Thymus (tissue), 11 donors: ENCODE measurements at regions not wholly inside any gene's neighbourhood (a gene's known extent, or its start where the extent isn't known, plus 50 kb on each side); places are given as distances from the start of the nearest gene placed in this dataset.
A peak's percentile ranks its signal among the peaks of the same experiment; 100 is the strongest.
"Not testable (repeated sequence)": the region's sequence is repeated elsewhere in the genome, so short reads cannot be mapped to it uniquely, and the experiment has no call there.

Experiments
- DNase-seq, 9 donors: peaks; one replicate each; pipeline ENCODE4 v3.0.0-alpha.2; 2013; ENCODE audit warnings: low spot score in 9 of 9, low read depth in 6 of 9, missing footprints in 1 of 9
- H3K27ac ChIP-seq, 2 donors: one replicate each; pipeline ENCODE4 v1.5.1; 2013; ENCODE audit warnings: control low read depth in 1 of 2, low read depth in 1 of 2, low read length in 1 of 2, mild to moderate bottlenecking in 1 of 2, moderate library complexity in 1 of 2
- H3K27me3 ChIP-seq, 2 donors: one replicate each; pipeline ENCODE4 v1.5.1; 2013; ENCODE audit warnings: low read length in 1 of 2; ENCODE audit not compliant: control insufficient read depth in 2 of 2, insufficient read depth in 1 of 2
- H3K36me3 ChIP-seq, 2 donors: one replicate each; pipeline ENCODE4 v1.5.1; 2013; ENCODE audit warnings: low read length in 1 of 2, mild to moderate bottlenecking in 1 of 2, moderate library complexity in 1 of 2; ENCODE audit not compliant: control insufficient read depth in 2 of 2, insufficient read depth in 2 of 2
- H3K4me1 ChIP-seq, 2 donors: one replicate each; pipeline ENCODE4 v1.5.1; 2013; ENCODE audit warnings: low read length in 2 of 2; ENCODE audit not compliant: control insufficient read depth in 2 of 2, insufficient read depth in 2 of 2
- H3K4me3 ChIP-seq, 2 donors: one replicate each; pipeline ENCODE4 v1.5.1; 2013; ENCODE audit warnings: low read length in 2 of 2, control low read depth in 1 of 2, mild to moderate bottlenecking in 1 of 2
- H3K9me3 ChIP-seq, 2 donors: one replicate each; pipeline ENCODE4 v1.5.1; 2013; ENCODE audit warnings: low read length in 1 of 2, mild to moderate bottlenecking in 1 of 2; ENCODE audit not compliant: control insufficient read depth in 2 of 2, insufficient read depth in 1 of 2
- WGBS: extraction: QIAGEN DNeasy Blood & Tissue Kit; methylation state at CpG from one replicate; pipeline ENCODE4 v1.1.7; 2013; 5-methylcytosine and 5-hydroxymethylcytosine counted together
- donor health status: healthy.

DNA sequence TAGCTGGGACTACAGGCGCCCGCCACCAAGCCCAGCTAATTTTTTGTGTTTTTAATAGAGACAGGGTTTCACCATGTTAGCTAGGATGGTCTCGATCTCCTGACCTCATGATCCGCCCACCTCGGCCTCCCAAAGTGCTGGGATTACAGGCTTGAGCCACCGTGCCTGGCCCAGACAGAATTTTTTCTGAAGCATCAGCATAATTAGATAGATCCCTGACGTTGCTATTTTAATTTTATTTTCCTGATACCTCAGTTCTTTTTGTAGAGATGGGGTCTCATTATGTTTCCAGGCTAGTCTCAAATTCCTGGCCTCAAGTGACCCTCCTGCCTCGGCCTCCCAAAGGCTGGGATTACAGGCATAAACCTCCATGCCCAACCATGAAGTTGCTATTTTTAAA, 79.8 kb downstream of the P2RY1 start:
- WGBS, result 92% methylated on average over 8 of the region's 8 CpGs
- H3K27ac ChIP-seq, DNase-seq, H3K4me3 ChIP-seq, H3K9me3 ChIP-seq, H3K4me1 ChIP-seq, H3K27me3 ChIP-seq, H3K36me3 ChIP-seq: not testable (repeated sequence)

DNA sequence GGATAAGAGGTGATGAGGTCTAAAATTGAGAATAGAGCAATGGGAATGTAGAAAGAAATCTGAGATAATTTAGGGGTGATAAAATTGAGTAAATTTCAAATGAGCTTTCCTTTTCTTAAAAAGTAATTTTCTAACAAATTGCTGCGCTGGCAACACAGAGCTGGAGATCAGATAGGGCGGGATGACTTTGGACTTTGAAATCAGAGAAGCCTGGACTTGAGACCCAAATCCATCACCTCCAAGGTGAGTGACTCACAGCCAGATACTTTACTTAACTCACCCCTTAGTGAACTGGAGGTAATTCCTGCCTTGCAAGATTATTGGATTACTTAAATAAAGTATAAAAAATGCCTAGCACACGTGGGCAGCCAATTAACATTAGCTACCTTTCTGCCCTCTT, 80.8 kb downstream of the P2RY1 start:
- 65% methylated on average over 3 of the region's 3 CpGs for WGBS
- Histone ChIP-seq H3K4me1 (no peaks in the 10 kb centered on the region), H3K27ac (no peak overlapping the region), H3K27me3 (no peaks in the 10 kb centered on the region), H3K9me3 (no peaks in the 10 kb centered on the region), H3K4me3 (no peak overlapping the region), H3K36me3 (no peaks in the 10 kb centered on the region)
- DNase-seq, result no peak

DNA sequence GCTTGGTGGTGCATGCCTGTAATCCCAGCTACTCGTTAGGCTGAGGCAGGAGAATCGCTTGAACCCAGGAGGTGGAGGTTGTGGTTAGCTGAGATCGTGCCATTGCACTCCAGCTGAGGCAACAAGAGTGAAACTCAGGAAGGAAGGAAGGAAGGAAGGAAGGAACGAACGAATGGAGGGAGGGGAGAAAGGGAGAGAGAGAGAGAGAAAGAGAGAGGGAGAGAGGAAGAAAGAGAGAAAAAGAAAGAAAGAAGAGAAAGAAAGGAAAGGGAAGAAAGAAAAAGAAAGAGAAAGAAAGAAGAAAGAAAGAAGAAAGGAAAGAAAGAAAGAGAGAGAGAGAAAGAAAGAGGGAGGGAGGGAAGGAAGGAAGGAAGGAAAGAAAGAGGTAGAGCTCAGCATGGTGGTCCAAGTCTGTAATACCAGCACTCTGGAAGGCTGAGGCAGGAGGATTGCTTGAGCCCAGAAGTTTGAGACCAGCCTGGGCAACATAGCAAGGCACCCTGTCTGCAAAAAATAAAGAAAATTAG, 81.9 kb downstream of the P2RY1 start:
- H3K9me3 ChIP-seq, result no peaks in the 10 kb centered on the region
- no peak for DNase-seq
- H3K27ac ChIP-seq, result no peak overlapping the region
- WGBS, result 79% methylated on average over 5 of the region's 5 CpGs
- no peak overlapping the region for H3K4me3 ChIP-seq
- no peaks in the 10 kb centered on the region for H3K36me3 ChIP-seq
- H3K27me3 ChIP-seq, result no peaks in the 10 kb centered on the region
- H3K4me1 ChIP-seq, result no peaks in the 10 kb centered on the region

DNA sequence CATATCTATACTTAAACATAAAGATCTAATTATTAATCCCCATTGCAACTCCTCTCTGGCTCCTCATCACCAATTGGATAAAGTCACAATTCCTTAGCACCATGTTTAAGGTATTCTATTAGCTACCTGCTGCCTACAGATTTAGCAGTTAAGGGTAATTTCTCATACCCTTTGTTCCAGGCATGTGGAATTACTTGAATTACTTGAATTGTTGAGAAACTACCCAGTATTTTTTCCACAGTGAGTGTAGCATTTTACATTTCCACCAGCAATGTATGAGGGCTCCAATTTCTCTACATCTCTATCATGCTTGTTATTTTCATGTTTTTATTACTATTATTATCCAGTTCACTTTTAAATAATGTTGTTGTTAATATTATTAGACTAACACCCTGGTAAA, 86.4 kb downstream of the P2RY1 start:
- no peaks in the 10 kb centered on the region for H3K4me1 ChIP-seq
- no peak overlapping the region for H3K4me3 ChIP-seq
- H3K9me3 ChIP-seq, result no peaks in the 10 kb centered on the region
- H3K27me3 ChIP-seq, result no peaks in the 10 kb centered on the region
- DNase-seq, result no peak
- H3K27ac ChIP-seq, result no peak overlapping the region
- H3K36me3 ChIP-seq, result no peaks in the 10 kb centered on the region

DNA sequence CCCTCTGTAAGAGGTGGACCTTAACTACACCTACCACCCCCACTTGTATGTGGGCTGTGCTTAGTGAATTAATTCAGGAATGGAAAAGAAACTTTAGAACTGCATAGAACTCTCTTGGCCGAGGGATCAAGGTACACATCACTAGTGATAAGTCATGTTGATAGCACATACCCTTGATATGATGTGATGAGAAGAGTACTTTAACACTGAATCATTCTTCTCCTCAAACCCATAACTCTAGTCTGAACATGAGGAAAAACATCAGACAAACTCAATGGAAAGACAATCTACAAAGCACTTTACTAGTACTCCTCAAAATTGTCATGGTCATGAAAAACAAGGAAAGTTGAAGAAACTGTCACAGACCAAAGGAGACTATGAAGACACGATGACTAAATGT, 87.6 kb downstream of the P2RY1 start:
- Histone ChIP-seq H3K4me1 (no peaks in the 10 kb centered on the region), H3K9me3 (no peaks in the 10 kb centered on the region), H3K4me3 (no peak overlapping the region), H3K36me3 (no peaks in the 10 kb centered on the region), H3K27me3 (no peaks in the 10 kb centered on the region), H3K27ac (no peak overlapping the region)
- DNase-seq, result no peak
- WGBS, result 94% methylated on average over 2 of the region's 2 CpGs

DNA sequence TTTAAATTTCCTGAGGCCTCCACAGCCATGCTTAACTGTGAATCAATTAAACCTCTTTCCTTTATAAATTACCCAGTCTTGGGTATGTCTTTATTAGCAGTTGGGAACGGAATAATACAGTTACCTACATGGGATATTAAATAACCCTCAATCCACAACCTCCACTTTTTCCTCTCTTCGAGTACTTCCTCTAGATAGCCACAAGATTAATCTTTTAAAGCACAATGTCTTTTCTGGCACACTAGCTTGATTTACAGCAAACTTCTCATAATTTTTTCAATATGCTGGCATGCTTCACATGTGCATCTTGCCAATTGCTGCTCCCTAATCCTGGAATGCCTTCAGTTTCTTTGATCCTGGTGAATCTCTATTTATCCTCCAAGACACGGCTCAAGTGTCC, 92.2 kb downstream of the P2RY1 start:
- H3K9me3 ChIP-seq, result no peaks in the 10 kb centered on the region
- 54% methylated on average over 3 of the region's 3 CpGs for whole genome bisulfite sequencing
- DNase-seq, result no peak
- no peaks in the 10 kb centered on the region for H3K36me3 ChIP-seq
- H3K27me3 ChIP-seq, result no peaks in the 10 kb centered on the region
- H3K27ac ChIP-seq, result no peak overlapping the region
- no peak overlapping the region for H3K4me3 ChIP-seq
- H3K4me1 ChIP-seq, result no peaks in the 10 kb centered on the region

DNA sequence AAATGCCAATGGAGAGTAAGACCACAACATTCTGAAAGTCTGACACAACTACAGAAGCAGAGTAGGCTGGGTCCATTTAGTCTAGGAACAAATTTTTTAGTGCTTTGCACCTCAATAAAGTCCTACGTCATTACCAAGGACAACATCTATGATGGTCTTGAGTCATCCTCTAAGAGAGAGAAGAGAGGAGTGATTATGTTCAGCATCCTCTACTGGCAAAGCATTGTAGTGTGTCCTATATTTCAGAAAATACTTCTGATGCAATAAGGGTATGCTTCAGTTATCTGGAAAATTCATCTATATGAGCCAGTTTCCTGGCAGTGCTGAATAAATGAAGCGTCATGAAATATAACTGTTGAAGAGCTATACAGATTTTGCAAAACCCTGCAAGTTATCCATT, 95.6 kb downstream of the P2RY1 start:
- H3K36me3 ChIP-seq, result no peaks in the 10 kb centered on the region
- no peak for DNase-seq
- WGBS, result 97% methylated on average over 2 of the region's 2 CpGs
- no peaks in the 10 kb centered on the region for H3K27me3 ChIP-seq
- H3K4me1 ChIP-seq, result no peaks in the 10 kb centered on the region
- H3K4me3 ChIP-seq, result no peak overlapping the region
- H3K9me3 ChIP-seq, result no peaks in the 10 kb centered on the region
- H3K27ac ChIP-seq, result no peak overlapping the region

DNA sequence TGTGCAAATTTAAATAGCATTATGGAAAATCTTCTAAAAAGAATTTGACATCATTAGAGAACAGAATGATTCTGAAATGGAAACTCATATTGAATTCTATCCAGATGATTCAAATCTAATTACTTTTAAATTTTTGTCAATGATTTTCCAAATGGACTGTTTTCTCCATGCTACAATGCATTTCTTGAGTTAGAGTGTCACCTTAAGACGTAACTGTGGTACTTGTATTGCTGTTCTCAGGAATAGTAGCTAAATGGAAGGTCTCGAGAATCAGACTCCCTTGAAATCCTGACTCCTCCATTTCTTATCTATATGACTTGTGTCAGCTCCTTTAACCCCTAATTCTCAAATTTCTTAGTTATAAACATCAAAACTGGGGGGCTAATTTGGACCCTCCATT, 102.3 kb downstream of the P2RY1 start:
- Histone ChIP-seq H3K27me3 (no peaks in the 10 kb centered on the region), H3K9me3 (no peaks in the 10 kb centered on the region), H3K4me1 (no peaks in the 10 kb centered on the region), H3K27ac (no peak overlapping the region), H3K36me3 (no peaks in the 10 kb centered on the region), H3K4me3 (no peak overlapping the region)
- 89% methylated on average over 2 of the region's 2 CpGs for WGBS
- no peak for DNase-seq

DNA sequence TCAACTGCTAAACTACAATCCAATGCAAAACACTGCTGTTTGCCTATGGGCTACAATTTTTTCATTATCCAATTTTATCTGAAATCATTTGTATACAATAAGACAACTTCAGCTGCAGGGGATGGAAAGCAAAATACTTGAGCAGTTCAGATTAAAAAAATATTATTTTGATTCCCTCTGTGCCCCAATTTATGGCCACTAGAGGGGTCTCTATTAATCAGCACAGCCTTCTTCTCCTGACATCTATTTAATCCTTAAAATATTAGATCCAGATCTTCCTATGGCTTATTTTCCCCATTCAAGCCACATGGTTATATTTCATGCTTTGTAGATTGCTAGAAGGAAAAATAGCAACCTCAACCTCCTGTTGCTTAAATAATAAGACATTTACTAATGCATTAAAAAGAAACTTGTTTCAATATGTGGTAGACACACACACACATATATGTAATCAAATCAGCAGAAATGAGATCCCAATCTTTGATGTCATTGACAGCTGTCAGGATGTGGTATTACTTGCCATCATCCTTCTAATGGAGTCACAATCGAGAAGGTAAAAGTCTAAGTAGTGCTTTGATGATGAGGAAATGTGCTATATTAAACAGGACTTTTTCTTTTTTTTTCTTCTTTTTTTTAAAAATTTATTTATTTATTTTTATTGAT, 104.2 kb downstream of the P2RY1 start:
- no peak overlapping the region for H3K27ac ChIP-seq
- no peaks in the 10 kb centered on the region for H3K27me3 ChIP-seq
- H3K9me3 ChIP-seq, result no peaks in the 10 kb centered on the region
- peak in 1 of 9 donors; percentile 11 for DNase-seq
- no peaks in the 10 kb centered on the region for H3K4me1 ChIP-seq
- no peak overlapping the region for H3K4me3 ChIP-seq
- 12% methylated on average over 1 of the region's 1 CpG for WGBS
- H3K36me3 ChIP-seq, result no peaks in the 10 kb centered on the region
